Posterior cingulate gyrus (tissue), 11 donors: ENCODE measurements at regions not wholly inside any gene's neighbourhood (a gene's known extent, or its start where the extent isn't known, plus 50 kb on each side); places are given as distances from the start of the nearest gene placed in this dataset.

Source experiments
- DNase-seq, 10 donors: peaks; one replicate each; pipeline versions ENCODE4 v3.0.0 to v3.0.0-alpha.2; 2020 to 2021; ENCODE audit warnings: mixed read lengths in 3 of 10
- intact Hi-C: fragments of 100-400 bp; cut with DNase I; formaldehyde crosslinking; loops from one replicate; pipeline ENCODE4 v1.15.1; 2023

DNA sequence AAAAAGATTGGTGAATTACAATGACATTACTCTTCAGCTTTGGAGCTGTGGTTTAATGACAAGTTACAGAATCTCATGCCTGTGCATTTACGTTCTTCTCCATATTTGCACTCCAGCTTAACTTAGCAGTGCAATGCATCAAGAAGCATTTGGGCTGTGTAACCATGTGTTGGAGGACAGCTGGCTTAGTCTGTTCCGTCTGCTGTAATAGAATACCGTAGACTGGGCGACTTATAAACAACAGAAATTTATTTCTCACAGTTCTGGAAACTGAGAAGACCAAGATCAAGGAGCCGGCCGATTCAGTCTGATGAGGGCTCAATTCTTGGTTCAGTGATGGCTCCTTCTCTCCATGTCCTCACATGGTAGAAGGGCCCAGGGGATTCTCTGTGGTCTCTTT is 943.5 kb downstream of the BCL11B start:
- DNase-seq: no peak
- intact Hi-C loops: no loop called here

DNA sequence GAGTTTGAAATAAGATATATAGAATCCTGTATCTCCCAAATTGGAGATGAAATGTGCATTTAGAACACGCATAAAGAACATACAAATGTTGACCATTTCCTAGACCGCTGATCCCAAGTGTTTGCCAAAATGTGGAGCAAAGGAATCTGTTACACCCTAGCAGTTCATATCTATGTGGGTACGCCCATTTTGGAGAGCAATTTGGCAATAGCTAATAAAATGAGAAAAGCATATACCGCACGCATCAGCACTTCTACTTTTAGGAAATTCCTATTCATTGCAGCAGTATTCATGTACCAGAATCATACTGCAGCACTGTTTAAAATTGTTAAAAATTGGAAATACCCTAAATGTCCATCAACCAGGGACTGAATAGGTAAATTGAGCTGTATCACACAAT is 937.8 kb downstream of the BCL11B start:
- no peak for DNase-seq
- intact Hi-C loops: no loop called here

DNA sequence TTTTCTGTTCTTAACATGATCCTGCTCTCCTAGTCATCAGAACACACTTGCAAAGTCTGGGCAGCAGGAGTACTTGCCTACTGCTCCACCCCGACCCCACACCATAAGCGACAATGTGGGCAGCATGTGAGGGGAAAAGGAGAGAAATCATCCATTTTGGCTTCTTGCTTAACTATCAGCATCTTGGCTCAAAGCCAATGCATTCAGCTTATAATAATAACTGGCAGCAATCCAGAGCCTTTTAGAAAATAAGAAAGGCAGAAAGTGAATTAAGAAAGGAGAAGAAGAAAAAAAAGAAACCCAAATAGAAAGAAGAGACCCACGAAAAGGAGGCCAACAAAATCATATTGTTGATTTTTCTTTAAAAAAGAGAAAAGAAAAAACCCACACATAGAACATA is 930.8 kb downstream of the BCL11B start:
- DNase-seq: no peak
- intact Hi-C loops: no loop called here

DNA sequence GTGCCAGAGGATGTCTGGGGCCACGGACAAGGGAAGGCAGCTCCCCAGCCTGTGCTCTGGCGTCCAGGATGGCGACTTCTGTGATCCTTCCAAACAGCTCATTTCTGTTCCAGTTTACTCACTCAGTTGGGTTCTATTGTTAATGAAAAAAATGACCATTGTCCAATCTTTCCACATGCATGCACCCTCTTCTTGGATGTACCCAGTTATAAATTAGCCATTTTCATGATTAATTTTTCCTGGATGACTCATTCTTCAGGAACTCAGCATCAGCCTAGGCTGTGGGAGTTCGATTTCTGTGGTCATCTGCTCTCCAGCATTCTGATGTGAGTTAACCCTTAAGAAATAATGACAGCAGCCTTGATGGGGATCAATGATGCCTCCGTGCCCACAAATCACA is 926.8 kb downstream of the BCL11B start:
- intact Hi-C loops: no loop called here
- no peak for DNase-seq

DNA sequence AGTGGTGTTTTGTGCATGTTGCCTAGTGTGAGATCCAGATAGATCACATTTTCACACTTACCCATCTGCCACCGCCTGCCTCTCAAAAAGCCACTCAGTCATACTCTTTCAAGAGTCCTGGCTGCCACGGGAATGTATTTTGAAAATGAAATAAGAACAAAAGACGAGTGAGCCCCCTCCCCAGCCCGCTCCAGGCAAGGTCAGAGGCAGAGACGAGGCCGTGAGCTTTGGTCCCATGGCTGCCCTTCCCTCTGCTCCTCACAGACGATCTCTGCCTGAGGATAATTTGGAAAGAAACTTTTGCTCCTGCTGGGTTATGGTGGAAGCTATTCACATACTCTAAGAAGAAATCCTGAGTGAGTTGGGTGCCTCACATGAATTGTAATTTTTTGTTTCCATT is 924.3 kb downstream of the BCL11B start:
- intact Hi-C loops: no loop called here
- DNase-seq: no peak

DNA sequence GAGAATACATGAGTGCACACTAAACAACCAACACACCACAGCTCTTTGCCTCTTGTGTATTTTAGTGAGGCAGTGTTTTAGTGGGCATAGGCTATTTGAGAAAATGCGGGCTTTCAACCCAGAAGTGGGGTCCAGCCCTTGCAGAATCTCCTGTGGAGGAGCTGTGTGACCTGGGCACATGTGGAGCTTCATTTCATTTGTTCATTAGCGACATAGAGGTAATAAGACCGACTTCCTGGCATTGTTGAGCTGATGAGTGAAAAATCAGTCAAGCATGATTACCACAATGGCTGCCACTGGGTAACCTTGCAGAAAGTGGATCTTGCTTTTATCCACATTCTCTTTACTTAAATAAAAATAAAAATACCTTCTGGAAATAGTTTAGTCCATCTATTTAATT is 923.5 kb downstream of the BCL11B start:
- intact Hi-C loops: no loop called here
- DNase-seq: no peak

DNA sequence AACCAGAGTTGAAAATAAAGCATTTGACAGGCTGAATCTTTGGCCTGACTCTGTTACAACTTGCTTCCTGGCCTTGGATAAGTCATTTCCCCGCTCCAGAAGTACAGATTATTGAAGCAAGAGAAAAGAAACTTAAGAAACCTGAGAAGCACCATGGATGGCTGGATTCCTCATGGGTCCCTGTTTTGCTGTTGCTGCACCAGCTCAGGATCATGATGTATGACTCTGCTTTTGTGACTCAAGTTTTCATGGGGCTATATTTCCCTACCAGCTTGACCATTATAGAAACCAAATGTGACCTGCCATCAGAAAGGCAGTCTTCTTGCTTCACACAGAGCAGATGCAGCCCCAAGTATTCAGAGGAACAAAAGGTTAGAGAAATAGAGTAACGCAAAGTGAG is 921.8 kb downstream of the BCL11B start:
- intact Hi-C loops: no loop called here
- no peak for DNase-seq

DNA sequence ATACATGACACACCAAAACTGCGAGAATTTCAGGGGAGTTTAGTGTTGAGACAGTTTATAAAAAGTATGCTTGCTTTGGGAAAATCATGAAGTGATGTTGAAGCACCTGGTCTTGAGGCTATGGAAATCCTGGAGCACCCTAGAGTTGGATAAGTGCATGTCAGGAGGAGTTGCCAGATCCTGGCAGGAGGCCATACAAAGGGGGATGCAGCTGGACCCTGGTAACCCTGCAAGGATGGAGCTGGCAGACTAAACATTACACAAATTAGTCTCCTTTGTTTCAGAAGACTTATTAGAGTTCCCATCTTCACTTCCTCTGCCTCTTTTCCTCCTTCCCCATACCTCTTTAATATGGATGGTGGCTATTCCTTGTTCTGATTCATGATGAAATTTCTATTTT is 907.0 kb downstream of the BCL11B start:
- intact Hi-C loops: no loop called here
- DNase-seq: no peak

DNA sequence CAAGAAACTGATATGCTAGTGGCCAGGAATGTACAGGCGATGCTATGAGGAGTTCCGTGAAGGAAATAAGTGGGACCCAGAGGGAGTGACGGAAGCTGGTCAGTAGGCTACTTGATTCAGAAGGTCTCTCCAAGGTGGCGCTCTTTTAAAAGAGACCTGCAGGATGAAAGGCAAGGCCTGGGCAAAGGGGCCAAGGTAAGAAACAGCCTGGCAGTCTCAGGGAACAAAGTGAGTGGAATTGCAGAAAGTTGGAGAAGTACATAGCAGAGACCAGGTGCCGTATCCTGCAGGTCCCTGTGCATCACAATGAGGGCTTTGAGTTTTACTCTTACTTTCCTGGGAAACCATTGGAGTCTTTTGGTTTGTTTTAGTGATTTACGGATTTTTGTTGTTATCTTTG is 905.6 kb downstream of the BCL11B start:
- DNase-seq: no peak
- intact Hi-C loops: no loop called here

DNA sequence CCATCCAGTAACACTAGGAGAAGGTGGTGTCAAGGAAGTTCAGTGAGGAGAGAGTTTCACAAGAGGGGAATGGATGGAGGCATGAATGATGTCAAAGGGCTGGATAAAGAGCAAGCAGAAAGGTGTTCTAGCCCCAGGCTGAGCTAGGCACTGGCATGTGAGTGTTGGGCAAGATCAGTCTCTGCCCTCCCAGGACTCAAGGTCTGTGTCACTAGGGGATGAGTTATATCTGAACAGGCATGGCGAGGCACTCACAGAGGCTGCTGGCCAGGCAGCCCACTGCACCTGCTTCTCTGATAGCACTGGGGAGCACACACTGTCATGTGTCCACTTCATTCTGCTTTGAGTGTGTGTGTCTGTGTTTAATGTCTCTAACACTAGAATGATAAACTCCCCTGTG is 903.8 kb downstream of the BCL11B start:
- intact Hi-C loops: no loop called here
- no peak for DNase-seq

DNA sequence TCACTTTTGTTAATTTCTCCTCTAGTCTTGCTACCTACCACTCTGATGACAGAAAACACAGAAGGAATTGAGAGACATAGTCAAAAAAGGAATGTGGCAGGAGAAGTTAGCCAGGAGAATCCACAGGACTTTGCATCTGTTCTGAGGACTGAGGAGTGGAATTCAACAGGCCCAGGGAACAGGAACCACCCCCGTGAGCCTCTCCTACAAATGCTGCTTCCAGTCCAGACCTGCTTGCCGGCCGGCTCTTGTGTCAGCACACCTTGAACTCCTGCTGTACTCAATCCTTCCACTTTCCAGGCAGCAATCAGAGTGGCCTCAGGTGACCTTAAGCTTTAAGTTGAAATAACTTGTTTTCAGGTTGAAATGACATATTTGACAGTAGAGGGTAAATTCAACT is 903.1 kb downstream of the BCL11B start:
- no peak for DNase-seq

DNA sequence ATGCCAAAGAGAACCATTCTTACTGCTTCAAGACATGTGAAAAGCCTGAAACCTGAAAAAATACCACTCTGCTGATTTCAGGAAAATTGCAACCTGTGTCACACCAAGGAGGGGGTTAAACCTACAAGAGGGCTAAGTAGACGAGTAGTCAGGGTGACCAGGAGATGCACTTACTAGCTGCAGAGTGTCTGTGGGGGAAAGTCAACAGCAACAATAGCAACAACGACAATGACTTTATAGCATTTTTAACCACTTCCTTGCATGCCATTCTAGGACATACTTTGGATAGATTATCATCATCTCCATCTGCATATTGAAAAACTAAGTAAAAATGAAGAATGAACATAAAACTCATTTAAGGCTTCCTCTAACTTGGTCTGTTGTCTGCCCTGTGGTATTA is 902.7 kb downstream of the BCL11B start:
- DNase-seq: no peak
- intact Hi-C loops: no loop called here

More for the DNA sequence above, 903.1 kb downstream of the BCL11B start:
- intact Hi-C loops: no loop called here

DNA sequence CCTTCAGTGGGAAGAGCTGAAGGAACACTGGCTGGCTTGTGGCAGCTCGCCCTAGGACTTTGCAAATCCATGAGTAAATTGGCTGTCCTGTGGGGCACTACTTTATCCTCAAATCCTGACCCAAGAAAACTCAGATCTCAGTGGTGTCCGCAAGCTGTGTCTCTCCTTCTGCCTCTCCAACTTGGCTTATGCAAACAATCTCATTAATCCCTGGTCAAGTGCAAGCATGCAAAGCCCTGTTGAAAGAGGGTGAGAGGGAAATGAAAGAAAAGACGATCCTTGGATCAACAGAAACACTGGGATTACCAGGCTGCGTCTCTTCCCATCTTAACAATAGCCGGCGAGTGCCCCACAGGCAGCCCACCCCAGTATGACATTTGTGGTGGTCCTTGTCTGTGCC is 901.6 kb downstream of the BCL11B start:
- DNase-seq: no peak
- intact Hi-C loops: no loop called here

DNA sequence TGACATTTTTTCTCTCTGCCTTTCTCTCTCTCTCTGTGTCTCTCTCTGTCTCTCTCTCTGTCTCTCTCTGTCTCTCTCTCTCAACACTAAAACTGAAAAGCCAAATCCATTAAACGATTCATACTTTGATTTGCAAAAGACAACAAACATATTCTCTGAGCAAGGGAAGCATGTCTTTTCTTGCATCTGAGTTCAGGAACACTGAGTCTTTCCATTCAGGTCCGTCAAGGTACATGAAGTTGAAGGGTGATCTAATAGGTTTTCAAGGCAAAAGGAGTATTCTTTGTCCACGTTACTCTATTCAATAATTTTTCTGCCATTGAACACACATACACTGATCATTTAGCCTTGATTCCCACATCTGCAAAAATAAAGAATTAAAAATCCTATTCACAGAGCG is 900.9 kb downstream of the BCL11B start:
- DNase-seq: no peak
- intact Hi-C loops: no loop called here

DNA sequence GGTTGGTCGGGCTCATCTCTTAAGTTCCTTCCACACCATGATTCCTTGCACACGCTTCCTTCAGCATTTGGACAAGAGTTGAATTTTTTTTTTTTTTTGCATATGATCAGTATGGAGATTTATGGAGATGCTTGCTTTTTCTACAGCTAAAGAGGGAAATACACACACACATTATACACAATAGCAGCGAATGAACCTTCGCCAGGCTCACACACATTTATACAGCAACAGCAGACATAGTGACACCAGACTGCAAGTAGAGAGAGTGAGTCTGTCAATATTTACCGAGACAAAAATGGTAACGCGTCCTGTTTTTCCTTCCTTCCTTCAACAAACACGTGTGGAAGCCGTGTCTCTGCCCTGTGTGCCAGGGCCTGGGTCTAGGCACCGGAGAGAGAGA is 897.9 kb downstream of the BCL11B start:
- intact Hi-C loops: no loop called here
- no peak for DNase-seq

DNA sequence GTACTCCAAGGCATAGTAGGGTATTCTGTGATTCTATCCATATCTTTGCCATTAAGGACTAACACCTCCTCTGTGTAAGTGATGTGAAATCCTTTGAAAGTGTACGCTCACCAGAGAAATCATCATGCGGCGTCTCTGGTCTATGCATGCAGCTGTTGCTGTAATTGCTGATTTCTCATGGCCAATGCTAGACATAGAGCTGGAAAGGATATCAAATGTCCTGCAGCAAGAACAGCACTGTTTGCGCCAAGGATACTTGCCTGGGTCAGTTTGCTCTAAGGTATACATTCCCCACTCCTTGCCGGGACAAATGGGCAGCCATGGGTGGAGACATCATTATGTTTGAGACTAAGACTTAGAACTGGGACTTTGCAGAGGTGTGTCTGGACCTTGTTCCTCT is 896.4 kb downstream of the BCL11B start:
- intact Hi-C loops: no loop called here
- no peak for DNase-seq

DNA sequence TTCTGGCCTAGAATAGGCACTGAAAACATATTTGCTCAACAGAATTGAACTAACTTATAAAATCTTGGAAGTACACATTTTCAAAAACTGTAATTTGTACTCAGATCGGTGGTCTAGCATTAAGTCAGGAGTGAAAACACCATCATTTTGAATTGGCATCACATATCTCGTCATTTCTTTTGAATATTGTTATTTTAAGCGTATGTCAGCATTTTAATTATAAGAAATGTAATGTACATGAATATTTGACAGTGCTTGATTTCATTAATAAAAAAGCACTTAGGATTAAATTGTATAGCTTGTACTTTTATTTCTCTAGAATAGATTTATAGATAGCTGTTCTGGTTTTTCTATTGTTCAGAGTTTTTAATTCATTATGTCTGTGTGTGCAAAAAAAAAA is 892.2 kb downstream of the BCL11B start:
- intact Hi-C loops: no loop called here
- no peak for DNase-seq

DNA sequence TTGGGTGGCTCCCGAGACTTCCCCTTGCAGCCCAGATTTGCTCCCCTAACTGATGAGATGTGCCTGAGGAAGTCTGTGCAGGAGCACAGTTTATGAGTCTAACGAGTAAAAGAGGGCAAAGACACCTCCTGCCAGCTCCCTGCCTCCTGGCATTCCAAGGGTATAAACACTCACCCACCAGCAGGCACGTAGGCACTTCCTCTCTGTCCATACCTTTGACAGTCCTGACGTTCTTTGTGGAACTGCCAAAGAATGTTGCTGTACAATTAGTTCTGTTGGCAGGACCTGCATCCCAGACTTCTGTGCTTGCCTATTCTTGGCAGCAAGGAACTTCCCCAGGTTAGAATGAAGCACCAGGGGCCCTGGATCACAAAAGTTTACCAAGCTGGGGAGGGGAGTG is 889.3 kb downstream of the BCL11B start:
- no peak for DNase-seq
- intact Hi-C loops: no loop called here

DNA sequence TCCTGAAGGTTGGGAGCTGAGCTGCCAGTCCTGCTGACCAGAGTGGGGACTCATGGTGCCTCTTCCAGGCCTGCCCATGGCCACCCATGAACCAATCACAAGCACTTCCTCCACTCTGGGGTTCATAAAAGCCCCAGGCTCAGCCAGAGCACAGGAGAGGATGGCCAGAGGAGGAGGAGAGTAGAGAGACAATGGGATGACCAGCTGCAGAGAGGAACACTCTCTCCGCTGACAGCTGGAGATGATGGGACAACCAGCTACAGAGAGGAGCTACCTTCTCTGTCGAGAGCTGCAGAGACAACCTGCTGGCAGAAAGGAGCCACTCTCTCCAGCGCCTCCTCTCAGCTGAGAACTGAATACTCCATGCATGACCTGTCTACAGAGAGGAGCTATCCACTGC is 886.1 kb downstream of the BCL11B start:
- DNase-seq: no peak
- intact Hi-C loops: no loop called here

DNA sequence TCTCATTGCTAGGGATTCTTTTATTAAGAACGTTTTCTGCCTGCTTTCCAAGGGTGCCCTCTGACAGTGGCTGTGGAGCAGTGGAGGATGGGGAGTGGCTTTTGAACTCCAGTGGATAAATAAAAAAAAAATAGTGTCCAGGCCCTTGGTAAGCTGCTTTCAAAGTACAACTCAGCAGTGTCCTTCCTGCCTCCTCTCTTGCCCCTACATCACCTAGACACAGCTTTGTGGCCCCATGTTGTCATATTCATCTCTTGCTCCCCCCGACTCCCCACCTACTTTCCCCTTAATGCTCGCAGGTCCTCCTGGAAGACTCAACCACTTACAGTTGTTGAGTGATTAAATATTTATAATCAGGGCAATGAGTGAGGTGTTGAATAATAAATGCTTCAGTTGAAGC is 880.9 kb downstream of the BCL11B start:
- no peak for DNase-seq
- intact Hi-C loops: no loop called here

DNA sequence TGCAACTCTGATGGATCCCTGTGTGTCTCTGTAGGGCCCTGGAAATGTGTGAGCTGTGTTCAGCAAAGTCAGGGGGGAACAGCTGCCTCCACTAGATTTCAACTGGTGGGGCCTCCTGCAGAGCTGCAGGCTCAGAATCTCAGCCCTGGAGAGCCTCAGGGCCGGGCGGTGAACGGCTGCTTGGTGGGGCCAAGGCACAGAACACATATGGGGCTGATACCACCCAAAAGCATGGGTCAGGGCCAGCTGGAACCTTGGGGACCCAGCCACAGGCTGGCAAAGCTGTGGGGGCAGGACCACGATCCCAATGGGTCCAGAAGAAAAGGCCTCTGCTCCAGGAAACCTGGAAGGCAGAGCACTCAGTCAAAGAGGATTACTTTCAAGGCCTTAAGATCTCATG is 878.5 kb downstream of the BCL11B start:
- intact Hi-C loops: no loop called here
- DNase-seq: peak in 1 of 10 donors; percentile 52

DNA sequence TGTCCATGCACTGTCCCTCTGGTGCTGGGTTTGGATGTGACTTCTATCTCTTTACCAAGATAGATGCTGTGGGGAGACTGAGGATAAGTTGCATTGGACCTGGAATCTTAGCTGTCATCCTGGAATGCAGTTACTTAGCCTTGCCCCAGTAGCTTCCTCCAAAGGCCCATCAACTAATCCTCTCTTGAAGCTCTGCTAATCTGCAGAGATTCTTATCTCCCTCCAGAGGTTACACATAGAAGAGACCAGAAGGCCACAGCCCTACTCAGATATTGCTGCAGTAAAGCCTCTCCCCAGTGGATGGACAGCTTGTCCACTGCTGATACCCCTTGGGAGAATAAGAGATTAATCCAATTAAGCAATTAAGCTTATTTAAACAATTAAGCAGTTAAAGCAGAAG is 867.2 kb downstream of the BCL11B start:
- intact Hi-C loops: no loop called here
- no peak for DNase-seq

DNA sequence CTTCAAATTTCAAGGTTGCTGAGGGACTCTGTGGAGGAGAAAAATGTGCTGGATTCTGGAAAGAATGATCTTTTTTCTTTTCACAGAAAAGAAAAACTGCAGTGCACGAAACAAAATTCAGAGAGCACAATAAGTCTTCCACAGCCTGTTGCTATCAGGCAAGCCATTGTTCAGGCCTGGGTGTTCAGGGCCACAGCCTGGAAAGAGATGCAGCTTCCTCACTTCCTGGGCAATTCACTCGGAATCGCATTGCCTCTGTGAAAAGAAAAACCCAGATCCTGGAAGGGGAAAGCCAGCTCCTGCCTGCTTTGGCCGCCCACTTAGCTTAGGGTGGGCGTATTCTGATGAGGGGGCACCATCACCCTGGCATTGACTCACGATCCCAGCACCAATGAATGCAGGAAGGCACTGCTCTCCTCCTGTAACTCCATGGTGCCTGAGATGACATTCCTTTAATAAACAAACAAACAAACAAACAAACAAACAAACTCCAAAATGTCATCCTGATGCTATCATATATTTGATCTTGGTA is 863.9 kb downstream of the BCL11B start:
- intact Hi-C loops: no loop called here

DNA sequence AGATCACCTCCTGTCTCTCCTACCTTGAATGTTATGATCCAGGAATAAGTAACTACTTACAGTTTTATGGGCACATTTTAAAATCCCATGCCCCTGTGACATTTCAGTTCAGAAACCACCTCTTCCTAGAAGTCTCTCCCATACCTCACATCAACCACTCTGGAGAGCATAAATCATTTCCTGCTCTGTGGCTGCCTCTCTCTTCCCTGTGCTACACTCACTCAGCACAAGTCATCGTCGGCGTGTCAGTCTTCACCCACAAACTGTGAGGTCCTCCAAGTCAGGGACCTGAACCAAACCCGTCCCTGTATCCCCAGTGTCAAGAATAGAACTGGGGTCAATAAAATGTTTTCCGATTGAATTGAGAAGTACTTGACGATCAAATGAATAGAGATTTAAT is 863.3 kb downstream of the BCL11B start:
- intact Hi-C loops: no loop called here
- DNase-seq: no peak

More for the DNA sequence above, 863.9 kb downstream of the BCL11B start:
- peak in 2 of 10 donors; percentile 17 to 32 for DNase-seq
